ENCODE measurements at regions not wholly inside any gene's neighbourhood (a gene's known extent, or its start where the extent isn't known, plus 50 kb on each side); places are given as distances from the start of the nearest gene placed in this dataset.

DNA sequence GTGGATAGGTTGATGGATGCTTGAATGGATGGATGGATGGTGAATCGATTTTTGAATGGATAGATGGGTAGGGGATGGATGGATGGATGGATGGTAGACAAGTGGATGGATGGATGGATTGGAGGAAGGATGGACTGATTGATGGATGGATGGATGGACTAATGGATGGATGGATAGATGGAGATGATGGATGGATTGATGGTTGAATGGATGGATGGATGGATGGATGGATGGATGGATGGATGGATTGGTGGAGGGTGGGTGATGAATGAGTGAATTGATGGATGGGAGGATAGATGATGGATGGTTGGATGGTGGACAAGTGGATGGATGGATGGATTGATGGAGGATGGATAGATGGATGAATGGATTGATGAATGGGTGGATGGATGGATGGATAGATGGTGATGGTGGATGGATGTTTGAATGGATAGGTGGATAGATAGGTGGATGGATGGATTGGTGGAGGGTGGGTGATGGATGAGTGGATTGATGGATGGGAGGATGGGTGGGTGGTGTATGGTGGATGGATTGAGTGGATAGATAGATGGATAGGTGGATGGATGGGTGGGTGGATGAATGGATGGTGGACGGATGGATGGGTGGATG is 1140.9 kb downstream of the BRD1 start:
- no peak for DNase-seq (ENCODE audit: low read depth)
- TF ChIP-seq CTCF (IDR thresholded peaks at IDR 0.05; ENCODE audit: low read depth, low read length, missing control alignments): no peak
- no peak overlapping the region for H3K4me3 ChIP-seq (ENCODE audit: low read depth, low read length)

GRCh38 chr22:48685767-48686166 is 1141.9 kb downstream of the BRD1 start:
- no peak overlapping the region for H3K4me3 ChIP-seq (ENCODE audit: low read depth, low read length)
- DNase-seq (ENCODE audit: low read depth): no peak
- TF ChIP-seq CTCF (IDR thresholded peaks at IDR 0.05; ENCODE audit: low read depth, low read length, missing control alignments): no peak

- no peak for TF ChIP-seq CTCF (IDR thresholded peaks at IDR 0.05; ENCODE audit: low read depth, low read length, missing control alignments)
- no peak overlapping the region for H3K4me3 ChIP-seq (ENCODE audit: low read depth, low read length)
- no peak for DNase-seq (ENCODE audit: low read depth)
Observed at GRCh38 chr22:48683640-48684039, 1144.0 kb downstream of the BRD1 start.

DNA sequence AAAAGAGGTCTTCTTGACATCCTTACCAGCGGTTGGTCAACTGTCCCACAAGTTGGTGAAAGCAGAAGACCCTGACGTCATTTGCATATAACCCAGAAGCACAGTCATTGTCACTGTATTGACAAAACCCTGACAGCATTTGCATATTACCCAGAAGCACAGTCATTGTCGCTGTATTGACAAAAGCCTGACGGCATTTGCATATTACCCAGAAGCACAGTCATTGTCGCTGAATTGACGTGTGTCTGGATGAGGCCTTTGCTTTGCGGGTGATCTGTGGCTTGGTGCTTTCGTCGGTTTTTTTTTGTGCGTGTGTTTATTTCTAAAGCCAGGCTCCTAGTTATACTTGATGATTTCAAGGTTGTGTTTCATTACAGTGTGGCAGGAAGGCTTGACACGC is 1145.2 kb downstream of the BRD1 start:
- H3K4me3 ChIP-seq (ENCODE audit: low read depth, low read length): no peak overlapping the region
- no peak for DNase-seq (ENCODE audit: low read depth)
- no peak for TF ChIP-seq CTCF (IDR thresholded peaks at IDR 0.05; ENCODE audit: low read depth, low read length, missing control alignments)

DNA sequence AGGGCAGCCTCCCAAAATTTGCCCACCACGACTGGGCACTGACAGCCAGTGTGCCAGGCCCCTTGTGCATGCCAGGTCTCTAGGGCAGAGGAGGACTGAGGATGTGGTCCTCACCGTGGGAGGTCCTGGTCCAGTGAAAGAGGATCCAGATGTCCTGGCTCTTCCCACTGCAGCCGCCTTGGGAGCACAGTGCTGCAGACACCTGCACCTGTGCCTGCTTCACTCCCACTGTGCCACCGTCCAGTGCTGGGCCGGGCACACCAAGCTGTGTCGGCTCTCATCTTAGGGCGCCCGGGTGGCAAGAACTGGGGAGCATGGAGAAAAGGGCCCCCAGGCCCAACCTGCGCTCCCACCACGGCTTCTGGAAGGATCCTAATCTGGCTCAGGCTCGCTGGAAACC is 1147.1 kb downstream of the BRD1 start:
- no peak for DNase-seq (ENCODE audit: low read depth)
- TF ChIP-seq CTCF (IDR thresholded peaks at IDR 0.05; ENCODE audit: low read depth, low read length, missing control alignments): no peak
- H3K4me3 ChIP-seq (ENCODE audit: low read depth, low read length): no peak overlapping the region

GRCh38 chr22:48679656-48680555 is 1147.8 kb downstream of the BRD1 start:
- TF ChIP-seq CTCF (IDR thresholded peaks at IDR 0.05; ENCODE audit: low read depth, low read length, missing control alignments): no peak
- DNase-seq (ENCODE audit: low read depth): no peak
- no peak overlapping the region for H3K4me3 ChIP-seq (ENCODE audit: low read depth, low read length)
